DOHH2 (cell line): ENCODE measurements at regions not wholly inside any gene's neighbourhood (a gene's known extent, or its start where the extent isn't known, plus 50 kb on each side); places are given as distances from the start of the nearest gene placed in this dataset.

Experiments
- H3F3A ChIP-seq: fragments of 200-600 bp; sonication (generic), shearing (Covaris generic); 2 replicates; pipeline ENCODE4 v1.6.0; 2016; ENCODE audit warnings: antibody characterized with exemption, mild to moderate bottlenecking; ENCODE audit not compliant: control insufficient read depth, insufficient read depth
- H3K27ac ChIP-seq: fragments of 200-600 bp; sonication (generic); 2 replicates; pipeline ENCODE4 v1.5.1; 2014; ENCODE audit warnings: low read depth, mild to moderate bottlenecking, low read length, moderate library complexity
- H3K27me3 ChIP-seq: fragments of 200-600 bp; sonication (generic); 2 replicates; pipeline ENCODE4 v1.6.1; 2014; ENCODE audit warnings: mild to moderate bottlenecking, low read length, mixed read lengths; ENCODE audit not compliant: control insufficient read depth
- H3K36me3 ChIP-seq: fragments of 200-600 bp; sonication (generic); 2 replicates; pipeline ENCODE4 v1.6.1; 2014; ENCODE audit warnings: mild to moderate bottlenecking, low read length, moderate library complexity, mixed read lengths; ENCODE audit not compliant: control insufficient read depth
- H3K4me1 ChIP-seq: fragments of 200-600 bp; sonication (generic); 2 replicates; pipeline ENCODE4 v1.6.1; 2014; ENCODE audit warnings: mild to moderate bottlenecking, low read length, mixed read lengths; ENCODE audit not compliant: control insufficient read depth
- H3K4me2 ChIP-seq: fragments of 200-600 bp; sonication (generic); 2 replicates; pipeline ENCODE4 v1.6.0; 2014; ENCODE audit warnings: mild to moderate bottlenecking, low read length, moderate library complexity
- H3K4me3 ChIP-seq: fragments of 200-600 bp; sonication (generic); 2 replicates; pipeline ENCODE4 v1.5.1; 2014; ENCODE audit warnings: mild to moderate bottlenecking, low read length, mixed read lengths
- H3K79me2 ChIP-seq: fragments of 200-600 bp; sonication (generic); 2 replicates; pipeline ENCODE4 v1.6.1; 2014; ENCODE audit warnings: mild to moderate bottlenecking, low read length, mixed read lengths; ENCODE audit not compliant: control insufficient read depth
- H3K9me2 ChIP-seq: fragments of 200-600 bp; sonication (generic); replicated peaks from 2 replicates; pipeline ENCODE4 v1.6.1; 2014; ENCODE audit warnings: mild to moderate bottlenecking, low read length, mixed read lengths; ENCODE audit not compliant: control insufficient read depth
- H3K9me3 ChIP-seq: fragments of 200-600 bp; sonication (generic); 2 replicates; pipeline ENCODE4 v1.6.1; 2014; ENCODE audit warnings: antibody characterized with exemption, low read length, mixed read lengths; ENCODE audit not compliant: control insufficient read depth, insufficient read depth
- H4K20me1 ChIP-seq: fragments of 200-600 bp; sonication (generic); 2 replicates; pipeline ENCODE4 v1.6.0; 2014; ENCODE audit warnings: low read depth, mild to moderate bottlenecking, antibody characterized with exemption, low read length, moderate library complexity; ENCODE audit not compliant: control insufficient read depth, insufficient read depth
- CTCF ChIP-seq: fragments of 200-600 bp; sonication (generic); IDR thresholded peaks from one replicate; pipeline ENCODE4 v1.5.1; 2014; ENCODE audit warnings: antibody characterized with exemption, mild to moderate bottlenecking, low read depth, low read length; ENCODE audit not compliant: poor library complexity, severe bottlenecking
- EZH2phosphoT487 ChIP-seq: fragments of 200-600 bp; sonication (generic); IDR thresholded peaks from 2 replicates; pipeline ENCODE4 v1.6.1; 2017; ENCODE audit warnings: borderline replicate concordance, mild to moderate bottlenecking, antibody characterized with exemption, low read length, moderate library complexity, mixed read lengths

DNA sequence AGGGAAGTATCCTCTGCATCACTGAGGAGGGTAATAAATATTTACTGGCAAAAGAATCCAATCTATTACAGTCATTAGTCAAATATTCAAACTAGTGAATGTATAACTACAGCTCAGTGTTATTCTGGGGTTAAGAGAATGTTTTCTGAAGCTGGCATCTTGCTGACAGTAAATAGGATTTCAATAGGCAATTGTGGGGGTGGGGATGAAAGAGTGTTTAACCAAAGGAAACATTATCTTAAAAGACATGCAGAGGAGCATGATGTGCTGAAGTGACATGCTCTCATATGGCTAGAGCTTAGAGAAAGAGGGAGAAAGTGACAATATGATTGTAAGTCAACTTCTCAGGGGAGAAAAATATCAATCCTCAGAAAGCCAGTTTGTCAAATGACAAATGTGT lies 618.4 kb upstream of the RIOK2 start:
- H3K79me2 ChIP-seq = no peaks in the 10 kb centered on the region
- H3K9me2 ChIP-seq = no peaks in the 10 kb centered on the region
- H3K4me3 ChIP-seq = no peak overlapping the region
- H3K27me3 ChIP-seq = no peaks in the 10 kb centered on the region
- no peak for TF ChIP-seq EZH2phosphoT487
- TF ChIP-seq CTCF = no peak
- H3K9me3 ChIP-seq = no peaks in the 10 kb centered on the region
- no peak overlapping the region for H3K4me2 ChIP-seq
- no peaks in the 10 kb centered on the region for H3K36me3 ChIP-seq
- no peaks in the 10 kb centered on the region for H3K4me1 ChIP-seq
- H3K27ac ChIP-seq = no peak overlapping the region
- no peaks in the 10 kb centered on the region for H4K20me1 ChIP-seq
- no peaks in the 10 kb centered on the region for H3F3A ChIP-seq

DNA sequence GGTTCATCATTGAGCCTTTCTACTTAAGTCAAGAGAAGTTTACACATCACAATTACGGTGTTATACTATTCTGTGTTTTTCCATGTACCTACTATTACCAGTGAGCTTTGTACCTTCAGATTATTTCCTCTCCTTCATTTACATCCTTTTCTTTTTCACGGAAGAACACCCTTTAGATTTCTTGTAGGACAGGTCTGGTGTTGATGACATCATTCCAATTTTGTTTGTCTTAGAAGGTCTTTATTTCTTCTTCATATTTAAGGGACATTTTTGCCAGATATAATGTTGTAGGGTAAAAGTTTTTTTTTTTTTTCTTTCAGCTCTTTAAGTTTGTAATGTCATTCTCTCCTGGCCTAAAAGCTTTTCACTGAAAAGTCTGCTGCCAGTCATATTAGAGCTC lies 637.1 kb upstream of the RIOK2 start:
- TF ChIP-seq EZH2phosphoT487 (no peak), CTCF (no peak)
- Histone ChIP-seq H3K4me1 (no peaks in the 10 kb centered on the region), H4K20me1 (no peaks in the 10 kb centered on the region), H3K27me3 (no peaks in the 10 kb centered on the region), H3K4me2 (no peak overlapping the region), H3K9me3 (no peaks in the 10 kb centered on the region), H3K9me2 (no peaks in the 10 kb centered on the region), H3F3A (no peaks in the 10 kb centered on the region), H3K27ac (no peak overlapping the region), H3K4me3 (no peak overlapping the region), H3K79me2 (no peaks in the 10 kb centered on the region), H3K36me3 (no peaks in the 10 kb centered on the region)

DNA sequence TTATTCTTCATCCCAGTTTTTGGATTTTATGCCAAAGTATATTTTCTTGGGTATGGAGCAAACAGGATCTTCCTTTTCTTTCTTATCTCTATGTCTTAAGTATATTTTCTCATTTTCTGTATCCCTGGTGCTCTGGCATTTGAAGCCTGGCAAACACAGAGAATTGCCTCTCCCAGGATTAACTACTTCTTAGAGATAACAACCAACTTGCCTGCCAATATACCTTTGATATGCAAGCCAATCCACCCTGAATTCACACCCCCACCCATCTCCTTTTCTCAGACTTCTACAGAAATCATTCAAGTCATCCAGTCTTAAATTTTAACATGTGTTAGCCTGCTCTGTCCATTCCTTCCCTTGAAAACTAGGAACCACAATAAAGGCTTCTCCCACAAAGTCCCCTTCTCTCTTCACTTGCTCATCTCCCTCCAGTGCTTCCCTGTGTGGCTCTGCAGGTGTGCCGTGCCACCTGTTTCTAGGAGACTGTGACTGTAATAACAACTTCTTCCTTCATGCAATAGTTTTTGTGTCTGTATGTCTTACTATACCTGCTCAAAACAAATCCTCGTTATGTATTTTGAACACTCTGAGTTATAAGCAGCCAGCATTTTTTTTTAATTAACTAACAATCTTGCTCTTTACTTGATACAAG lies 649.7 kb upstream of the RIOK2 start:
- Histone ChIP-seq H3K4me1 (no peaks in the 10 kb centered on the region), H3K9me2 (no peaks in the 10 kb centered on the region), H3K27me3 (no peaks in the 10 kb centered on the region), H3K9me3 (no peaks in the 10 kb centered on the region), H3K79me2 (no peaks in the 10 kb centered on the region), H3F3A (no peaks in the 10 kb centered on the region), H4K20me1 (no peaks in the 10 kb centered on the region), H3K4me2 (no peak overlapping the region), H3K4me3 (no peak overlapping the region), H3K27ac (no peak overlapping the region), H3K36me3 (no peaks in the 10 kb centered on the region)
- TF ChIP-seq CTCF (no peak), EZH2phosphoT487 (no peak)
